ENCODE measurements at regions not wholly inside any gene's neighbourhood (a gene's known extent, or its start where the extent isn't known, plus 50 kb on each side); places are given as distances from the start of the nearest gene placed in this dataset.

GRCh38 chr4:116736756-116737155 is 348.6 kb downstream of the TRAM1L1 start:
- Mint-ChIP-seq H3K4me3 (no peak overlapping the region), H3K27ac (ENCODE audit: unreplicated experiment) (no peak overlapping the region), H3K27me3 (ENCODE audit: low read depth) (no peaks in the 10 kb centered on the region), H3K9me3 (no peaks in the 10 kb centered on the region), H3K36me3 (ENCODE audit: low read depth) (no peaks in the 10 kb centered on the region), H3K4me1 (no peaks in the 10 kb centered on the region)
- no peak for TF ChIP-seq CTCF (conservative IDR thresholded peaks at IDR 0.05)
- DNase-seq (ENCODE audit: low read depth, low spot score) = no peak

GRCh38 chr4:116734178-116734577 is 351.2 kb downstream of the TRAM1L1 start:
- no peak for DNase-seq (ENCODE audit: low read depth, low spot score)
- Mint-ChIP-seq H3K4me3 (no peak overlapping the region), H3K4me1 (no peaks in the 10 kb centered on the region), H3K36me3 (ENCODE audit: low read depth) (no peaks in the 10 kb centered on the region), H3K9me3 (no peaks in the 10 kb centered on the region), H3K27me3 (ENCODE audit: low read depth) (no peaks in the 10 kb centered on the region), H3K27ac (ENCODE audit: unreplicated experiment) (no peak overlapping the region)
- no peak for TF ChIP-seq CTCF (conservative IDR thresholded peaks at IDR 0.05)

- Mint-ChIP-seq H3K4me1 (no peaks in the 10 kb centered on the region), H3K9me3 (no peaks in the 10 kb centered on the region), H3K36me3 (ENCODE audit: low read depth) (no peaks in the 10 kb centered on the region), H3K27me3 (ENCODE audit: low read depth) (no peaks in the 10 kb centered on the region), H3K27ac (ENCODE audit: unreplicated experiment) (no peak overlapping the region), H3K4me3 (no peak overlapping the region)
- no peak for TF ChIP-seq CTCF (conservative IDR thresholded peaks at IDR 0.05)
- no peak for DNase-seq (ENCODE audit: low read depth, low spot score)
Measured at GRCh38 chr4:116733370-116733769, 352.0 kb downstream of the TRAM1L1 start.

- H3K27me3 Mint-ChIP-seq (ENCODE audit: low read depth) = no peaks in the 10 kb centered on the region
- TF ChIP-seq CTCF (conservative IDR thresholded peaks at IDR 0.05) = no peak
- H3K27ac Mint-ChIP-seq (ENCODE audit: unreplicated experiment) = no peak overlapping the region
Measured at GRCh38 chr4:116726523-116726922, 358.9 kb downstream of the TRAM1L1 start.

GRCh38 chr4:116724249-116724648 is 361.1 kb downstream of the TRAM1L1 start:
- no peak for TF ChIP-seq CTCF (conservative IDR thresholded peaks at IDR 0.05)
- Mint-ChIP-seq H3K4me1 (no peaks in the 10 kb centered on the region), H3K4me3 (no peak overlapping the region), H3K27me3 (ENCODE audit: low read depth) (no peaks in the 10 kb centered on the region), H3K27ac (ENCODE audit: unreplicated experiment) (no peak overlapping the region), H3K9me3 (no peaks in the 10 kb centered on the region), H3K36me3 (ENCODE audit: low read depth) (no peaks in the 10 kb centered on the region)
- no peak for DNase-seq (ENCODE audit: low read depth, low spot score)

More at GRCh38 chr4:116726523-116726922, 358.9 kb downstream of the TRAM1L1 start:
- Mint-ChIP-seq H3K4me3 (no peak overlapping the region), H3K4me1 (no peaks in the 10 kb centered on the region), H3K9me3 (no peaks in the 10 kb centered on the region), H3K36me3 (ENCODE audit: low read depth) (no peaks in the 10 kb centered on the region)
- no peak for DNase-seq (ENCODE audit: low read depth, low spot score)

GRCh38 chr4:116705466-116705865 is 379.9 kb downstream of the TRAM1L1 start:
- no peak for DNase-seq (ENCODE audit: low read depth, low spot score)
- TF ChIP-seq CTCF (conservative IDR thresholded peaks at IDR 0.05) = no peak
- H3K9me3 Mint-ChIP-seq = no peaks in the 10 kb centered on the region

More at GRCh38 chr4:116705466-116705865, 379.9 kb downstream of the TRAM1L1 start:
- H3K27me3 Mint-ChIP-seq (ENCODE audit: low read depth) = no peaks in the 10 kb centered on the region
- H3K4me3 Mint-ChIP-seq = no peak overlapping the region
- no peaks in the 10 kb centered on the region for H3K36me3 Mint-ChIP-seq (ENCODE audit: low read depth)
- no peaks in the 10 kb centered on the region for H3K4me1 Mint-ChIP-seq
- H3K27ac Mint-ChIP-seq (ENCODE audit: unreplicated experiment) = no peak overlapping the region
